H1 (cell line): ENCODE measurements at regions not wholly inside any gene's neighbourhood (a gene's known extent, or its start where the extent isn't known, plus 50 kb on each side); places are given as distances from the start of the nearest gene placed in this dataset.

ENCODE experiments used
- ATF3 ChIP-seq: IDR thresholded peaks from 2 replicates; pipeline ENCODE4 v1.6.1; 2011; ENCODE audit warnings: low read depth, mild to moderate bottlenecking, low read length; ENCODE audit not compliant: insufficient read depth
- CHD2 ChIP-seq: IDR thresholded peaks from 2 replicates; pipeline ENCODE4 v1.6.1; 2012; ENCODE audit warnings: low read length, improper control_type of control experiment
- CREB1 ChIP-seq: IDR thresholded peaks from 2 replicates; pipeline ENCODE4 v1.6.1; 2012; ENCODE audit warnings: inconsistent platforms
- EGR1 ChIP-seq: IDR thresholded peaks from 2 replicates; pipeline ENCODE4 v1.6.1; 2011; ENCODE audit warnings: low read depth, low read length, borderline replicate concordance
- GABPA ChIP-seq: IDR thresholded peaks from 2 replicates; pipeline ENCODE4 v1.6.1; 2011; ENCODE audit warnings: mild to moderate bottlenecking, low read length, moderate library complexity, borderline replicate concordance; ENCODE audit not compliant: insufficient read depth
- POLR2A ChIP-seq, 2 experiments: IDR thresholded peaks; 1 replicate in 1 of 2; 2 replicates in 1 of 2; pipeline ENCODE4 v1.6.1; 2011; ENCODE audit warnings: low read depth in 2 of 2, low read length in 2 of 2, mild to moderate bottlenecking in 2 of 2; ENCODE audit errors: control extremely low read depth in 1 of 2
- POLR2AphosphoS5 ChIP-seq: IDR thresholded peaks from 2 replicates; pipeline ENCODE4 v1.6.1; 2011; ENCODE audit warnings: low read depth, low read length
- RFX5 ChIP-seq: IDR thresholded peaks from 2 replicates; pipeline ENCODE4 v1.6.1; 2011; ENCODE audit warnings: low read depth, low read length, improper control_type of control experiment, borderline replicate concordance
- TBP ChIP-seq: IDR thresholded peaks from 2 replicates; pipeline ENCODE4 v1.6.1; 2011; ENCODE audit warnings: low read depth, low read length, improper control_type of control experiment
- TF ChIP-seq, protein P1 (sequence below), 3 experiments: IDR thresholded peaks; 1 replicate in 2 of 3; 2 replicates in 1 of 3; pipeline versions ENCODE4 v1.5.1 to v1.6.1; 2011; ENCODE audit warnings: low read length in 3 of 3, mild to moderate bottlenecking in 3 of 3, inconsistent platforms in 2 of 3, low read depth in 1 of 3, moderate library complexity in 1 of 3; ENCODE audit not compliant: insufficient read depth in 1 of 3; ENCODE audit errors: control extremely low read depth in 1 of 3

DNA sequence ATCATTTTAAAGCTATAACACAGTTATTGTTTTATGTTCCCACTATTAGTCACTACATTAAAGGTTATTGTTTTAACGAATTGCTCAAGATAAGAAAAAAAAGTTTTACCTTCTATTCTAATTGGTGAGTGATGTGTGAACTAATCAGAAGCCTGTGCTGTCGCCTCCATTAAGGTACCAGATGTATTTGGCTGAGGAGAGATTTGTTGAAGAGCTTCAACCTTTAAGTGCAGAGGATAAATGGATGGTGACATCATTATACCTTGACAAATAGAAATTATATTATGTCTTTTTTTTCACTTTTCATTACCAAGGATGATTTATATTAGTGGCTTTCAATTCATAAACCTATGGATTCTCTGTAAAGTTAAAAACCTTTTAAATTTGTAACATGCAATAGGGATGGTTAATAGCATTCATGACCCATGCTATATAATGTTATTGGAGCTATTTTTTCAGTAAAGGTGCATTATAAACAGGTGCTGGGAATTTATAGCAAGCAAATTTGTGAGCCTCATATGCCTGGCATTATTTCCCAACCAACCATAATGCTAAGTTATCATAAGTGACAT lies 97.0 kb upstream of the NPVF start:
- TF ChIP-seq, protein P1, sequence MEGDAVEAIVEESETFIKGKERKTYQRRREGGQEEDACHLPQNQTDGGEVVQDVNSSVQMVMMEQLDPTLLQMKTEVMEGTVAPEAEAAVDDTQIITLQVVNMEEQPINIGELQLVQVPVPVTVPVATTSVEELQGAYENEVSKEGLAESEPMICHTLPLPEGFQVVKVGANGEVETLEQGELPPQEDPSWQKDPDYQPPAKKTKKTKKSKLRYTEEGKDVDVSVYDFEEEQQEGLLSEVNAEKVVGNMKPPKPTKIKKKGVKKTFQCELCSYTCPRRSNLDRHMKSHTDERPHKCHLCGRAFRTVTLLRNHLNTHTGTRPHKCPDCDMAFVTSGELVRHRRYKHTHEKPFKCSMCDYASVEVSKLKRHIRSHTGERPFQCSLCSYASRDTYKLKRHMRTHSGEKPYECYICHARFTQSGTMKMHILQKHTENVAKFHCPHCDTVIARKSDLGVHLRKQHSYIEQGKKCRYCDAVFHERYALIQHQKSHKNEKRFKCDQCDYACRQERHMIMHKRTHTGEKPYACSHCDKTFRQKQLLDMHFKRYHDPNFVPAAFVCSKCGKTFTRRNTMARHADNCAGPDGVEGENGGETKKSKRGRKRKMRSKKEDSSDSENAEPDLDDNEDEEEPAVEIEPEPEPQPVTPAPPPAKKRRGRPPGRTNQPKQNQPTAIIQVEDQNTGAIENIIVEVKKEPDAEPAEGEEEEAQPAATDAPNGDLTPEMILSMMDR (IDR thresholded peaks at IDR 0.05; ENCODE audit: control extremely low read depth in 1 of 3, insufficient read depth in 1 of 3, low read depth in 1 of 3, low read length in 3 of 3), result no peak
- no peak for TF ChIP-seq POLR2A (IDR thresholded peaks at IDR 0.05; ENCODE audit: control extremely low read depth in 1 of 2, low read depth in 2 of 2, low read length in 2 of 2)
- TF ChIP-seq CHD2, result no peak
- TF ChIP-seq TBP, result no peak
- TF ChIP-seq EGR1, result no peak
- no peak for TF ChIP-seq RFX5
- TF ChIP-seq CREB1, result no peak
- no peak for TF ChIP-seq ATF3
- no peak for TF ChIP-seq POLR2AphosphoS5
- no peak for TF ChIP-seq GABPA
